Prostate gland (tissue), 2 donors: ENCODE measurements at regions not wholly inside any gene's neighbourhood (a gene's known extent, or its start where the extent isn't known, plus 50 kb on each side); places are given as distances from the start of the nearest gene placed in this dataset.

Experiments
- DNase-seq: peaks from one replicate; pipeline ENCODE4 v3.0.0-alpha.2; 2019; ENCODE audit warnings: low spot score
- H3K27ac ChIP-seq, 2 donors: fragments of 200-600 bp; sonication (generic); 2 replicates each; pipeline ENCODE4 v1.5.1; 2017 to 2019
- H3K27me3 ChIP-seq: fragments of 200-600 bp; sonication (generic); replicated peaks from 2 replicates; pipeline ENCODE4 v1.5.1; 2019; ENCODE audit not compliant: insufficient read depth
- H3K36me3 ChIP-seq, 2 donors: fragments of 200-600 bp; sonication (generic); 1 replicate in 1 of 2; 2 replicates in 1 of 2; pipeline versions ENCODE4 v1.5.1 to v1.8.1; 2017 to 2019
- H3K4me1 ChIP-seq: fragments of 200-600 bp; sonication (generic); replicated peaks from 2 replicates; pipeline ENCODE4 v1.5.1; 2019
- H3K4me3 ChIP-seq, 2 donors: fragments of 200-600 bp; sonication (generic); 2 replicates each; pipeline ENCODE4 v1.5.1; 2017 to 2019
- H3K9me3 ChIP-seq: fragments of 200-600 bp; sonication (generic); 2 replicates; pipeline ENCODE4 v1.5.1; 2017
- CTCF ChIP-seq, 4 experiments: fragments of 200-600 bp in 2 of 4; fragments of 450-650 bp in 2 of 4; sonication (generic) in 2 of 4; IDR thresholded peaks; 1 replicate in 3 of 4; 2 replicates in 1 of 4; pipeline ENCODE4 v1.5.1; 2016 to 2019; ENCODE audit warnings: antibody characterized with exemption in 4 of 4, mild to moderate bottlenecking in 2 of 4, moderate library complexity in 2 of 4
- POLR2A ChIP-seq: fragments of 450-650 bp; IDR thresholded peaks from one replicate; pipeline ENCODE4 v1.6.1; 2016; ENCODE audit warnings: antibody characterized with exemption, mild to moderate bottlenecking
- POLR2AphosphoS5 ChIP-seq: sonication (generic); formaldehyde crosslinking; IDR thresholded peaks from one replicate; pipeline ENCODE4 v1.6.1; 2017; ENCODE audit warnings: antibody characterized with exemption
- WGBS: methylation state at CpG from one replicate; pipeline ENCODE4 v1.1.5; 2018; 5-methylcytosine and 5-hydroxymethylcytosine counted together
- intact Hi-C: fragments of 100-400 bp; cut with DNase I; formaldehyde crosslinking; loops from one replicate; pipeline ENCODE4 v1.14.2; 2022

GRCh38 chrX:25810202-25810601 lies 327.9 kb upstream of the MAGEB18 start:
- H3K9me3 ChIP-seq = no peaks in the 10 kb centered on the region
- H3K4me1 ChIP-seq = no peaks in the 10 kb centered on the region
- no peak overlapping the region for H3K4me3 ChIP-seq
- no peak overlapping the region for H3K27ac ChIP-seq
- DNase-seq = no peak
- H3K36me3 ChIP-seq = no peaks in the 10 kb centered on the region
- TF ChIP-seq CTCF (IDR thresholded peaks at IDR 0.05) (no peak), POLR2A (no peak), POLR2AphosphoS5 (no peak)
- H3K27me3 ChIP-seq = no peaks in the 10 kb centered on the region
- intact Hi-C loops = no loop called here
- WGBS = 20% methylated on average over 1 of the region's 1 CpG

GRCh38 chrX:25819879-25820278 lies 318.3 kb upstream of the MAGEB18 start:
- H3K36me3 ChIP-seq = no peaks in the 10 kb centered on the region
- DNase-seq = no peak
- WGBS = 78% methylated on average over 3 of the region's 3 CpGs
- TF ChIP-seq CTCF (IDR thresholded peaks at IDR 0.05) = no peak
- no peak for TF ChIP-seq POLR2AphosphoS5
- TF ChIP-seq POLR2A = no peak
- H3K4me1 ChIP-seq = no peaks in the 10 kb centered on the region
- H3K9me3 ChIP-seq = no peaks in the 10 kb centered on the region
- no peak overlapping the region for H3K4me3 ChIP-seq
- H3K27me3 ChIP-seq = no peaks in the 10 kb centered on the region
- no peak overlapping the region for H3K27ac ChIP-seq
- intact Hi-C loops = no loop called here

GRCh38 chrX:25851141-25851540 lies 287.0 kb upstream of the MAGEB18 start:
- no peaks in the 10 kb centered on the region for H3K9me3 ChIP-seq
- H3K27ac ChIP-seq = no peak overlapping the region
- H3K4me3 ChIP-seq = no peak overlapping the region
- 20% methylated on average over 3 of the region's 3 CpGs for WGBS
- H3K4me1 ChIP-seq = no peaks in the 10 kb centered on the region
- TF ChIP-seq POLR2A (no peak), POLR2AphosphoS5 (no peak), CTCF (IDR thresholded peaks at IDR 0.05) (no peak)
- H3K27me3 ChIP-seq = no peaks in the 10 kb centered on the region
- no peaks in the 10 kb centered on the region for H3K36me3 ChIP-seq
- no peak for DNase-seq
- intact Hi-C loops = no loop called here

GRCh38 chrX:25853002-25853479 lies 285.1 kb upstream of the MAGEB18 start:
- no peak overlapping the region for H3K27ac ChIP-seq
- H3K9me3 ChIP-seq = no peaks in the 10 kb centered on the region
- H3K4me1 ChIP-seq = no peaks in the 10 kb centered on the region
- no peak overlapping the region for H3K4me3 ChIP-seq
- TF ChIP-seq POLR2AphosphoS5 (no peak), POLR2A (no peak), CTCF (IDR thresholded peaks at IDR 0.05) (no peak)
- intact Hi-C loops = no loop called here
- no peaks in the 10 kb centered on the region for H3K36me3 ChIP-seq
- DNase-seq = no peak
- H3K27me3 ChIP-seq = no peaks in the 10 kb centered on the region
- 26% methylated on average over 3 of the region's 3 CpGs for WGBS

- no peaks in the 10 kb centered on the region for H3K36me3 ChIP-seq
- intact Hi-C loops = no loop called here
- no peaks in the 10 kb centered on the region for H3K9me3 ChIP-seq
- no peaks in the 10 kb centered on the region for H3K27me3 ChIP-seq
- H3K4me3 ChIP-seq = no peak overlapping the region
- no peak overlapping the region for H3K27ac ChIP-seq
- no peak for TF ChIP-seq POLR2AphosphoS5
- no peak for TF ChIP-seq CTCF (IDR thresholded peaks at IDR 0.05)
- no peak for TF ChIP-seq POLR2A
- DNase-seq = no peak
- no peaks in the 10 kb centered on the region for H3K4me1 ChIP-seq
- 12% methylated on average over 3 of the region's 3 CpGs for WGBS
These were observed 279.8 kb upstream of the MAGEB18 start for GRCh38 chrX:25858273-25858880.
